Transverse colon (tissue), 3 donors: ENCODE measurements at regions not wholly inside any gene's neighbourhood (a gene's known extent, or its start where the extent isn't known, plus 50 kb on each side); places are given as distances from the start of the nearest gene placed in this dataset.

Experiments
- POLR2A ChIP-seq: fragments of 450-650 bp; IDR thresholded peaks from one replicate; pipeline ENCODE4 v1.6.1; 2016; ENCODE audit warnings: antibody characterized with exemption, mild to moderate bottlenecking, moderate library complexity
- TF ChIP-seq, protein P1 (sequence below), 5 experiments: fragments of 200-600 bp in 3 of 5; fragments of 450-650 bp in 2 of 5; sonication (generic) in 3 of 5; IDR thresholded peaks; 1 replicate in 2 of 5; 2 replicates in 3 of 5; pipeline ENCODE4 v1.5.1; 2016 to 2017; ENCODE audit warnings: antibody characterized with exemption in 5 of 5, inconsistent platforms in 3 of 5, mild to moderate bottlenecking in 2 of 5, moderate library complexity in 1 of 5

DNA sequence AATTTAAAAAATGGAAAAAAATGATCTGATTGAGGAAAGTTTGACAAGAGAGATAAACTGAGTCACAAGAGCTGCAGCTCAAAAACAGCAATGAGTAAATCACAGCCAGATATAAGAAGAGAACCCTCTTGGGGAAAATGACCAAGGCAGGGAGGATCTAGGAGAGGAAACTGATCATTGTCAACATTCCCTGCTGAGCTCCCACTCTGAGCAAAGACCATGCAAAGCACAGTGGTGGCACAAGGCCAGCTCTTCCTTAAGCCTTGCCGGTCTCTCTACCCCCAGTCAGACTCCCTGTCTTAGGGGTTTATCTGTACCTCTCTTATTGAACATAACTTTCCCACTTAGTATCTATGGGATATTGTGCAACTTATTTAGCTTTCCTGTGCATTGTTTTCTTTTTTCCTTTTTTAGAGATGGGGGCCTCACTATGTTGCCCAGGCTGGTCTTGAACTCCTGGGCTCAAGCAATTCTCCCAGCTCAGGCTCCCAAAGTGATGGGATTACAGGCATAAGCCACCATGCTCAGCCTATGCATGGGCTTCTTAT lies 54.0 kb upstream of the PPP1CB start:
- TF ChIP-seq, protein P1, sequence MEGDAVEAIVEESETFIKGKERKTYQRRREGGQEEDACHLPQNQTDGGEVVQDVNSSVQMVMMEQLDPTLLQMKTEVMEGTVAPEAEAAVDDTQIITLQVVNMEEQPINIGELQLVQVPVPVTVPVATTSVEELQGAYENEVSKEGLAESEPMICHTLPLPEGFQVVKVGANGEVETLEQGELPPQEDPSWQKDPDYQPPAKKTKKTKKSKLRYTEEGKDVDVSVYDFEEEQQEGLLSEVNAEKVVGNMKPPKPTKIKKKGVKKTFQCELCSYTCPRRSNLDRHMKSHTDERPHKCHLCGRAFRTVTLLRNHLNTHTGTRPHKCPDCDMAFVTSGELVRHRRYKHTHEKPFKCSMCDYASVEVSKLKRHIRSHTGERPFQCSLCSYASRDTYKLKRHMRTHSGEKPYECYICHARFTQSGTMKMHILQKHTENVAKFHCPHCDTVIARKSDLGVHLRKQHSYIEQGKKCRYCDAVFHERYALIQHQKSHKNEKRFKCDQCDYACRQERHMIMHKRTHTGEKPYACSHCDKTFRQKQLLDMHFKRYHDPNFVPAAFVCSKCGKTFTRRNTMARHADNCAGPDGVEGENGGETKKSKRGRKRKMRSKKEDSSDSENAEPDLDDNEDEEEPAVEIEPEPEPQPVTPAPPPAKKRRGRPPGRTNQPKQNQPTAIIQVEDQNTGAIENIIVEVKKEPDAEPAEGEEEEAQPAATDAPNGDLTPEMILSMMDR (IDR thresholded peaks at IDR 0.05): no peak
- no peak for TF ChIP-seq POLR2A
